K562 (cell line): ENCODE measurements at regions not wholly inside any gene's neighbourhood (a gene's known extent, or its start where the extent isn't known, plus 50 kb on each side); places are given as distances from the start of the nearest gene placed in this dataset.
A peak's percentile ranks its signal among the peaks of the same experiment; 100 is the strongest.

Source experiments
- BACH1 ChIP-seq: fragments of 200-800 bp; sonication (Bioruptor generic); IDR thresholded peaks from 2 replicates; pipeline ENCODE4 v1.6.1; 2016; ENCODE audit warnings: missing genetic modification characterization, missing compliant biosample characterization
- BDP1 ChIP-seq: IDR thresholded peaks from 3 replicates; pipeline ENCODE4 v1.6.1; 2011; ENCODE audit not compliant: insufficient read length, insufficient read depth
- CBX5 ChIP-seq: IDR thresholded peaks from 2 replicates; pipeline ENCODE4 v1.6.1; 2014; ENCODE audit warnings: low read depth, borderline replicate concordance
- CHCHD3 ChIP-seq: fragments of 250-450 bp; sonication (Bioruptor Pico); IDR thresholded peaks from 2 replicates; pipeline ENCODE4 v2.1.2; 2022; ENCODE audit warnings: mild to moderate bottlenecking
- EGR1 ChIP-seq: fragments of 450-650 bp; conservative IDR thresholded peaks from 2 replicates; pipeline ENCODE4 v1.6.1; 2017; ENCODE audit warnings: mild to moderate bottlenecking
- KAT2B ChIP-seq: IDR thresholded peaks from one replicate; pipeline ENCODE4 v1.6.1; 2012; ENCODE audit warnings: low read depth, mild to moderate bottlenecking, control low read depth, inconsistent platforms, low read length, moderate library complexity
- NFIX ChIP-seq: fragments of 250-450 bp; sonication (Bioruptor Pico); IDR thresholded peaks from 2 replicates; pipeline ENCODE4 v1.4.0; 2020; ENCODE audit warnings: low read depth, mild to moderate bottlenecking, moderate library complexity
- PHF8 ChIP-seq: fragments of 200-600 bp; sonication (generic); IDR thresholded peaks from 2 replicates; pipeline ENCODE4 v1.6.1; 2012; ENCODE audit warnings: mixed run types, mild to moderate bottlenecking, inconsistent platforms, low read length, moderate library complexity, borderline replicate concordance
- POLR3G ChIP-seq: IDR thresholded peaks from 2 replicates; pipeline ENCODE4 v1.6.1; 2011; ENCODE audit not compliant: insufficient read length, insufficient replicate concordance; ENCODE audit errors: extremely low read depth
- RCOR1 ChIP-seq, 2 experiments: IDR thresholded peaks; 2 replicates each; pipeline ENCODE4 v1.6.1; 2012; ENCODE audit warnings: low read depth in 2 of 2, low read length in 2 of 2, borderline replicate concordance in 1 of 2, improper control_type of control experiment in 1 of 2
- RFX5 ChIP-seq: IDR thresholded peaks from 2 replicates; pipeline ENCODE4 v1.6.1; 2011; ENCODE audit warnings: low read depth, mild to moderate bottlenecking, improper control_type of control experiment, low read length
- ZNF121 ChIP-seq: sonication (generic); formaldehyde crosslinking; conservative IDR thresholded peaks from 2 replicates; pipeline ENCODE4 v1.8.0; 2022; ENCODE audit warnings: missing genetic modification reagents
- TF ChIP-seq, protein P1 (sequence below): sonication (generic); formaldehyde crosslinking; IDR thresholded peaks from 2 replicates; pipeline ENCODE4 v1.8.1; 2023; ENCODE audit warnings: mild to moderate bottlenecking, missing genetic modification reagents
- TF ChIP-seq, protein P2 (sequence below): fragments of 450-650 bp; IDR thresholded peaks from 2 replicates; pipeline ENCODE4 v1.6.1; 2016
- TF ChIP-seq, protein P3 (sequence below): fragments of 250-450 bp; sonication (Bioruptor Pico); IDR thresholded peaks from 2 replicates; pipeline ENCODE4 v1.8.0; 2022; ENCODE audit warnings: moderate library complexity, mild to moderate bottlenecking, inconsistent platforms
- TF ChIP-seq, protein P4 (sequence below): fragments of 450-650 bp; IDR thresholded peaks from 2 replicates; pipeline ENCODE4 v1.6.1; 2016; ENCODE audit warnings: low read depth
- TF ChIP-seq, protein P5 (sequence below): fragments of 250-450 bp; sonication (Bioruptor Pico); IDR thresholded peaks from 2 replicates; pipeline ENCODE4 v1.8.0; 2021; ENCODE audit warnings: moderate library complexity, mild to moderate bottlenecking, inconsistent platforms

DNA sequence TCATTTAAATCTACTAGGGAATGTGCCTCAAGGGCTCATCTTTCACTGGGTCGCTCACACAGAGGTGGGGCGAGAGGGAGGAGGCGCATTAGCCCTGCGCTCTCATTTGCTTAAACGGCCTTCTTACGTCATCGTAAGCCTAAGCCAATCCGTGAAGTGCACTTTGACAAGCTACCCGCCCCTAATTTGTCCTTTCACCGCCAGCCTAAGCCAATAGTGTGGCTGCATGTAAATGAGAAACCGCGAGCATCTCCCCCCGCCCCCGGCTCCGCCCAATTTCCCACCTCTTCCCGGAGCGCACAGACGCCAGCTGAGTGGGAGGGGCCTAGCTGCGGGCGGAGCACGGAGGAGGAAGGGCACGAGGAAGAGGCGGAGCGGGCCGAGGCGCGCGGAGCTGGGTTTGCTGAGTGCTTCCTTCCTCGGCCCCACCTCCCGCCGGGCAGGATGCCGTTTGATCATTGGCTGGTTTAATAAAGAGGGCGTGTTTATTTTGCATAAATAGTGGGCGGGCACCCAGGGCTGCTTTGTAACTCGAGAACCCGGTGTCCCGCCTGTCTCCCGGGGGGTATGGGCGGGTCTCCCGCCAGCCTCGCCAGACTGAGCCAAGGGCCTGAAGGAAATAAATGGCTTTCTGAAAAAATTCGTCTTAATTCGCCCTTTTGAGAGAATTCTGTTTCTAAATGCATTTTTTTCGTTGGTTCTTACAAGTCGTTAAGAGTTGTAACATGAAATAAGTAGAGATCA, 289.6 kb upstream of the NFE2L3 start (continued):
- TF ChIP-seq, protein P1, sequence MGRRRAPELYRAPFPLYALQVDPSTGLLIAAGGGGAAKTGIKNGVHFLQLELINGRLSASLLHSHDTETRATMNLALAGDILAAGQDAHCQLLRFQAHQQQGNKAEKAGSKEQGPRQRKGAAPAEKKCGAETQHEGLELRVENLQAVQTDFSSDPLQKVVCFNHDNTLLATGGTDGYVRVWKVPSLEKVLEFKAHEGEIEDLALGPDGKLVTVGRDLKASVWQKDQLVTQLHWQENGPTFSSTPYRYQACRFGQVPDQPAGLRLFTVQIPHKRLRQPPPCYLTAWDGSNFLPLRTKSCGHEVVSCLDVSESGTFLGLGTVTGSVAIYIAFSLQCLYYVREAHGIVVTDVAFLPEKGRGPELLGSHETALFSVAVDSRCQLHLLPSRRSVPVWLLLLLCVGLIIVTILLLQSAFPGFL (CRISPR knock-in tag) = no peak
- TF ChIP-seq KAT2B (no peak), CHCHD3 (CRISPR knock-in tag) (no peak), BACH1 (tag) (no peak), BDP1 (no peak), RFX5 (no peak), PHF8 (peak; percentile 47; the same call in 1 of the 2 replicates), RCOR1 (IDR thresholded peaks at IDR 0.05; ENCODE audit: borderline replicate concordance in 1 of 2, low read depth in 2 of 2, low read length in 2 of 2) (no peak), NFIX (no peak), CBX5 (no peak), POLR3G (no peak), ZNF121 (CRISPR knock-in tag) (no peak), EGR1 (peak; percentile 59)
- TF ChIP-seq, protein P2, sequence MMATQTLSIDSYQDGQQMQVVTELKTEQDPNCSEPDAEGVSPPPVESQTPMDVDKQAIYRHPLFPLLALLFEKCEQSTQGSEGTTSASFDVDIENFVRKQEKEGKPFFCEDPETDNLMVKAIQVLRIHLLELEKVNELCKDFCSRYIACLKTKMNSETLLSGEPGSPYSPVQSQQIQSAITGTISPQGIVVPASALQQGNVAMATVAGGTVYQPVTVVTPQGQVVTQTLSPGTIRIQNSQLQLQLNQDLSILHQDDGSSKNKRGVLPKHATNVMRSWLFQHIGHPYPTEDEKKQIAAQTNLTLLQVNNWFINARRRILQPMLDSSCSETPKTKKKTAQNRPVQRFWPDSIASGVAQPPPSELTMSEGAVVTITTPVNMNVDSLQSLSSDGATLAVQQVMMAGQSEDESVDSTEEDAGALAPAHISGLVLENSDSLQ = peak; percentile 72
- TF ChIP-seq, protein P3, sequence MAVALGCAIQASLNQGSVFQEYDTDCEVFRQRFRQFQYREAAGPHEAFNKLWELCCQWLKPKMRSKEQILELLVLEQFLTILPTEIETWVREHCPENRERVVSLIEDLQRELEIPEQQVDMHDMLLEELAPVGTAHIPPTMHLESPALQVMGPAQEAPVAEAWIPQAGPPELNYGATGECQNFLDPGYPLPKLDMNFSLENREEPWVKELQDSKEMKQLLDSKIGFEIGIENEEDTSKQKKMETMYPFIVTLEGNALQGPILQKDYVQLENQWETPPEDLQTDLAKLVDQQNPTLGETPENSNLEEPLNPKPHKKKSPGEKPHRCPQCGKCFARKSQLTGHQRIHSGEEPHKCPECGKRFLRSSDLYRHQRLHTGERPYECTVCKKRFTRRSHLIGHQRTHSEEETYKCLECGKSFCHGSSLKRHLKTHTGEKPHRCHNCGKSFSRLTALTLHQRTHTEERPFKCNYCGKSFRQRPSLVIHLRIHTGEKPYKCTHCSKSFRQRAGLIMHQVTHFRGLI (CRISPR knock-in tag) = no peak
- TF ChIP-seq, protein P4, sequence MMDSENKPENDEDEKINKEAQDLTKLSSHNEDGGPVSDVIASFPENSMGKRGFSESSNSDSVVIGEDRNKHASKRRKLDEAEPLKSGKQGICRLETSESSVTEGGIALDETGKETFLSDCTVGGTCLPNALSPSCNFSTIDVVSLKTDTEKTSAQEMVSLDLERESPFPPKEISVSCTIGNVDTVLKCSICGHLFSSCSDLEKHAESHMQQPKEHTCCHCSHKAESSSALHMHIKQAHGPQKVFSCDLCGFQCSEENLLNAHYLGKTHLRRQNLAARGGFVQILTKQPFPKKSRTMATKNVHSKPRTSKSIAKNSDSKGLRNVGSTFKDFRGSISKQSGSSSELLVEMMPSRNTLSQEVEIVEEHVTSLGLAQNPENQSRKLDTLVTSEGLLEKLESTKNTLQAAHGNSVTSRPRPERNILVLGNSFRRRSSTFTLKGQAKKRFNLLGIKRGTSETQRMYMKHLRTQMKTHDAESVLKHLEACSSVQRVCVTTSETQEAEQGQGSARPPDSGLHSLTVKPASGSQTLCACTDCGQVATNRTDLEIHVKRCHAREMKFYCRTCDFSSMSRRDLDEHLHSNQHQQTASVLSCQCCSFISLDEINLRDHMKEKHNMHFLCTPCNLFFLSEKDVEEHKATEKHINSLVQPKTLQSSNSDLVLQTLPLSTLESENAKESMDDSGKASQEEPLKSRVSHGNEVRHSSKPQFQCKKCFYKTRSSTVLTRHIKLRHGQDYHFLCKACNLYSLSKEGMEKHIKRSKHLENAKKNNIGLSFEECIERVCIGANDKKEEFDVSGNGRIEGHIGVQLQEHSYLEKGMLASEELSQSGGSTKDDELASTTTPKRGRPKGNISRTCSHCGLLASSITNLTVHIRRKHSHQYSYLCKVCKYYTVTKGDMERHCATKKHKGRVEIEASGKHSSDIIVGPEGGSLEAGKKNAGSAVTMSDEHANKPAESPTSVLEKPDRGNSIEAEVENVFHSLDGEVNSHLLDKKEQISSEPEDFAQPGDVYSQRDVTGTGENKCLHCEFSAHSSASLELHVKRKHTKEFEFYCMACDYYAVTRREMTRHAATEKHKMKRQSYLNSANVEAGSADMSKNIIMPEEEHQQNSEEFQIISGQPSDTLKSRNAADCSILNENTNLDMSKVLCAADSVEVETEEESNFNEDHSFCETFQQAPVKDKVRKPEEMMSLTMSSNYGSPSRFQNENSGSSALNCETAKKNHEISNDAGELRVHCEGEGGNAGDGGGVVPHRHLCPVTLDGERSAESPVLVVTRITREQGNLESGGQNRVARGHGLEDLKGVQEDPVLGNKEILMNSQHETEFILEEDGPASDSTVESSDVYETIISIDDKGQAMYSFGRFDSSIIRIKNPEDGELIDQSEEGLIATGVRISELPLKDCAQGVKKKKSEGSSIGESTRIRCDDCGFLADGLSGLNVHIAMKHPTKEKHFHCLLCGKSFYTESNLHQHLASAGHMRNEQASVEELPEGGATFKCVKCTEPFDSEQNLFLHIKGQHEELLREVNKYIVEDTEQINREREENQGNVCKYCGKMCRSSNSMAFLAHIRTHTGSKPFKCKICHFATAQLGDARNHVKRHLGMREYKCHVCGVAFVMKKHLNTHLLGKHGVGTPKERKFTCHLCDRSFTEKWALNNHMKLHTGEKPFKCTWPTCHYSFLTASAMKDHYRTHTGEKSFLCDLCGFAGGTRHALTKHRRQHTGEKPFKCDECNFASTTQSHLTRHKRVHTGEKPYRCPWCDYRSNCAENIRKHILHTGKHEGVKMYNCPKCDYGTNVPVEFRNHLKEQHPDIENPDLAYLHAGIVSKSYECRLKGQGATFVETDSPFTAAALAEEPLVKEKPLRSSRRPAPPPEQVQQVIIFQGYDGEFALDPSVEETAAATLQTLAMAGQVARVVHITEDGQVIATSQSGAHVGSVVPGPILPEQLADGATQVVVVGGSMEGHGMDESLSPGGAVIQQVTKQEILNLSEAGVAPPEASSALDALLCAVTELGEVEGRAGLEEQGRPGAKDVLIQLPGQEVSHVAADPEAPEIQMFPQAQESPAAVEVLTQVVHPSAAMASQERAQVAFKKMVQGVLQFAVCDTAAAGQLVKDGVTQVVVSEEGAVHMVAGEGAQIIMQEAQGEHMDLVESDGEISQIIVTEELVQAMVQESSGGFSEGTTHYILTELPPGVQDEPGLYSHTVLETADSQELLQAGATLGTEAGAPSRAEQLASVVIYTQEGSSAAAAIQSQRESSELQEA = no peak
- TF ChIP-seq, protein P5, sequence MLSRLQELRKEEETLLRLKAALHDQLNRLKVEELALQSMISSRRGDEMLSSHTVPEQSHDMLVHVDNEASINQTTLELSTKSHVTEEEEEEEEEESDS (CRISPR knock-in tag) = no peak
